Astrocyte (in vitro differentiated cells and primary cell): ENCODE measurements at regions not wholly inside any gene's neighbourhood (a gene's known extent, or its start where the extent isn't known, plus 50 kb on each side); places are given as distances from the start of the nearest gene placed in this dataset.

Experiments used
- EZH2 ChIP-seq: IDR thresholded peaks from 2 replicates; pipeline ENCODE4 v1.6.1; 2012; ENCODE audit warnings: mild to moderate bottlenecking, low read length, inconsistent platforms; ENCODE audit not compliant: insufficient read depth
- TF ChIP-seq, protein P1 (sequence below): IDR thresholded peaks from 2 replicates; pipeline ENCODE4 v1.5.1; 2011; ENCODE audit warnings: low read depth, mild to moderate bottlenecking, inconsistent platforms, low read length, moderate library complexity; ENCODE audit not compliant: insufficient read depth

DNA sequence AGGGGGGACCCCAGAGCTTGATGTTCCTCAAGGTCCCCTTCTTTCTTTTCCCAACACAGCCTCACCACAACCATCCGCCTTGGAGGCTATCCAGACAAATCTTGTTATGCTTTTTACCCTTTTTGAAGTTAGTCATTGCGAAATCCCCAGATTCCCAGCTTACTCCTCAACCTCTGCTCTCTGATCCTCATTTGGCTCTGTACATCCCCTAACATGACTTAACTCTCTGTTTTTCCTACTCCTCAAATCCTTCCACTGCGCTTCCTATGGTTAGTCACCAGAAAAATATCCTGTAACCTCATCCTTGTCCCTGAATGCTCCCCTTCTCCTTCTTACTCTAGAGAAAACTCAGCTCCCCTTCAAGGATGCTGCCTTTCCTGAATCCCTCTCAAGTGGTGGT, 189.1 kb upstream of the POU3F1 start:
- TF ChIP-seq EZH2, result no peak
- TF ChIP-seq, protein P1, sequence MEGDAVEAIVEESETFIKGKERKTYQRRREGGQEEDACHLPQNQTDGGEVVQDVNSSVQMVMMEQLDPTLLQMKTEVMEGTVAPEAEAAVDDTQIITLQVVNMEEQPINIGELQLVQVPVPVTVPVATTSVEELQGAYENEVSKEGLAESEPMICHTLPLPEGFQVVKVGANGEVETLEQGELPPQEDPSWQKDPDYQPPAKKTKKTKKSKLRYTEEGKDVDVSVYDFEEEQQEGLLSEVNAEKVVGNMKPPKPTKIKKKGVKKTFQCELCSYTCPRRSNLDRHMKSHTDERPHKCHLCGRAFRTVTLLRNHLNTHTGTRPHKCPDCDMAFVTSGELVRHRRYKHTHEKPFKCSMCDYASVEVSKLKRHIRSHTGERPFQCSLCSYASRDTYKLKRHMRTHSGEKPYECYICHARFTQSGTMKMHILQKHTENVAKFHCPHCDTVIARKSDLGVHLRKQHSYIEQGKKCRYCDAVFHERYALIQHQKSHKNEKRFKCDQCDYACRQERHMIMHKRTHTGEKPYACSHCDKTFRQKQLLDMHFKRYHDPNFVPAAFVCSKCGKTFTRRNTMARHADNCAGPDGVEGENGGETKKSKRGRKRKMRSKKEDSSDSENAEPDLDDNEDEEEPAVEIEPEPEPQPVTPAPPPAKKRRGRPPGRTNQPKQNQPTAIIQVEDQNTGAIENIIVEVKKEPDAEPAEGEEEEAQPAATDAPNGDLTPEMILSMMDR, result no peak
